ENCODE measurements at regions not wholly inside any gene's neighbourhood (a gene's known extent, or its start where the extent isn't known, plus 50 kb on each side); places are given as distances from the start of the nearest gene placed in this dataset.

DNA sequence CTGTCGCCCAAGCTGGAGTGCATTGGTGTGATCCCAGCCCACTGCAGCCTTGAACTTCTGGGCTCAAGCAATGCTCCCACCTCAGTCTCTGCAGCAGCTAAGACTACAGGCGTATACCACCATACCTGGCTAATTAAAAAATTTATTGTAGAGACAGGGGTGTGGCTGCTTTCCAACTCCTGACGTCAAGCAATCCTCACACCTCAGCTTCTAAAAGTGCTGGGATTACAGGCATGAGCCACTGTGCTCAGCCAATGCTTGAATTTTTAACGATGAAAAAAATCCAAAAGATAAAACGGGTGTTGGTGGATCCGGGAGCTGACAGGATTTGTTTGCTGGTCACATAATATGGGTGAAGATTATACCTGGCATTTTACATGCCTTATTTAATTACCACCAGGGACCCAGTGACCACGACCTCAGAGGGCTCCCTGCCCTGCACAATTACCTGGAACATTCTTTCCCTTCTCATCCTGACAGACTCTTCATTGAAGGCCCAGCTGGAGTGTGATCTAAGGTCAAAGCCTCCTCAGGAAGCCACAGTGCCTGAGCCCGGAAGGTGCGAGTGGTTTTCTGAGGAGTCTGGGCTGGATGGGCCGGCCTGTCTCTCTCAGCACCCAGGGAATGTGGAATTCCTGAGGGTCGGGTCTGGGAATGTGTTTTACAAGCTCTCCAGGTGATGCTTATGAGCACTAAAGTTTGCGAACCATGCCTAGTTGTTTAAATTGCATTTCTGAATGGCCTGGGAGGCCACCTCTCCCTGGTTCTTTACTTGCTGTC is 193.3 kb downstream of the USP12 start:
- no peak for TF ChIP-seq POLR2A (IDR thresholded peaks at IDR 0.05)
- no peak for TF ChIP-seq CTCF (IDR thresholded peaks at IDR 0.05)
